ENCODE measurements at regions not wholly inside any gene's neighbourhood (a gene's known extent, or its start where the extent isn't known, plus 50 kb on each side); places are given as distances from the start of the nearest gene placed in this dataset.

DNA sequence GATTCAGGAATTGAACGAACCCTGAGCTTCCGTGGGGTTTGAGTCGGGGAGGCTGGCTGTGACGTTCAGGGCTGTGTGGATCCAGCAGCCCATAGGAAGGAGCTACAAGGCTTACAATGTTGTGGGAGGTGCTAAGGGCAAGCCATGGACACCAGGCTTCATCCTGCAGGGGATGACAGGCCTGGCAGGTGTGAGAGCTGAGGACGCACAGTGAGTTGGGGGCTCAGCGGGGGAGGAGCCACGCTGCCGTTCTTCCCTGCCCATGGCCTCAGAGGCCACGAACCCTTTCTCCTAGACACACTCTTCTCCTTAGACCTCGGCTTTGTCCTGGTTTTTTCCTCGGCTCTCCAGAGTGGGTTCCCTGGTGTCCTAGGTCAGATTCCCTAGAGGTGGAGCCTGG, 78.1 kb upstream of the SLC22A11 start:
- Mint-ChIP-seq H3K27ac (ENCODE audit: unreplicated experiment) (no peak overlapping the region), H3K27me3 (ENCODE audit: unreplicated experiment) (peaks cover 3% of the 10 kb centered on the region), H3K36me3 (ENCODE audit: unreplicated experiment) (no peaks in the 10 kb centered on the region), H3K4me1 (ENCODE audit: low read depth, unreplicated experiment) (peaks cover 4% of the 10 kb centered on the region), H3K4me3 (ENCODE audit: unreplicated experiment) (no peak overlapping the region), H3K9me3 (ENCODE audit: unreplicated experiment) (peaks cover 2% of the 10 kb centered on the region)
- TF ChIP-seq, protein P1, sequence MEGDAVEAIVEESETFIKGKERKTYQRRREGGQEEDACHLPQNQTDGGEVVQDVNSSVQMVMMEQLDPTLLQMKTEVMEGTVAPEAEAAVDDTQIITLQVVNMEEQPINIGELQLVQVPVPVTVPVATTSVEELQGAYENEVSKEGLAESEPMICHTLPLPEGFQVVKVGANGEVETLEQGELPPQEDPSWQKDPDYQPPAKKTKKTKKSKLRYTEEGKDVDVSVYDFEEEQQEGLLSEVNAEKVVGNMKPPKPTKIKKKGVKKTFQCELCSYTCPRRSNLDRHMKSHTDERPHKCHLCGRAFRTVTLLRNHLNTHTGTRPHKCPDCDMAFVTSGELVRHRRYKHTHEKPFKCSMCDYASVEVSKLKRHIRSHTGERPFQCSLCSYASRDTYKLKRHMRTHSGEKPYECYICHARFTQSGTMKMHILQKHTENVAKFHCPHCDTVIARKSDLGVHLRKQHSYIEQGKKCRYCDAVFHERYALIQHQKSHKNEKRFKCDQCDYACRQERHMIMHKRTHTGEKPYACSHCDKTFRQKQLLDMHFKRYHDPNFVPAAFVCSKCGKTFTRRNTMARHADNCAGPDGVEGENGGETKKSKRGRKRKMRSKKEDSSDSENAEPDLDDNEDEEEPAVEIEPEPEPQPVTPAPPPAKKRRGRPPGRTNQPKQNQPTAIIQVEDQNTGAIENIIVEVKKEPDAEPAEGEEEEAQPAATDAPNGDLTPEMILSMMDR (IDR thresholded peaks at IDR 0.05; ENCODE audit: partially characterized antibody, unreplicated experiment), result no peak
- no peak for DNase-seq

DNA sequence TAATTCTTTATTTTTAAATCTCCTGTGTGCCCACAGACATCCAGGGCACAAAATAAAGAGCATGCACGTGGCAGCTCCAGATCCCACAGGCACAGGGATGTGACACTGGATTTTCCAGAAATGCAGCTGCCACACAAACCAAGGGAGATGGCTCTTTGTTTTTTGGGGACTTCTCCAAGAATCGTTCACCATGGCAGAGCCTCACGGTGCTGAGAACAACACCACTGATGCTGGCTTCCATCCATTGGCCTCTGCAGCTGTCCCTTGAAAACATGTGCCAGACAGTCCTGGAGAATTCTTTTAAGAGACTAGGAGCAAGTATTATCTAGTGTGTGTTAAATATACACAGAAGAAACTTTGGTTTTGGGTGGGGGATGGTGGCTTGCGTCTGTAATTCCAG, 73.2 kb upstream of the SLC22A11 start:
- Mint-ChIP-seq H3K27ac (ENCODE audit: unreplicated experiment) (no peak overlapping the region), H3K27me3 (ENCODE audit: unreplicated experiment) (peaks cover 3% of the 10 kb centered on the region), H3K4me3 (ENCODE audit: unreplicated experiment) (no peak overlapping the region), H3K4me1 (ENCODE audit: low read depth, unreplicated experiment) (peaks cover 22% of the 10 kb centered on the region), H3K36me3 (ENCODE audit: unreplicated experiment) (no peaks in the 10 kb centered on the region), H3K9me3 (ENCODE audit: unreplicated experiment) (no peaks in the 10 kb centered on the region)
- DNase-seq, result no peak
- TF ChIP-seq, protein P1 (IDR thresholded peaks at IDR 0.05; ENCODE audit: partially characterized antibody, unreplicated experiment), result no peak

DNA sequence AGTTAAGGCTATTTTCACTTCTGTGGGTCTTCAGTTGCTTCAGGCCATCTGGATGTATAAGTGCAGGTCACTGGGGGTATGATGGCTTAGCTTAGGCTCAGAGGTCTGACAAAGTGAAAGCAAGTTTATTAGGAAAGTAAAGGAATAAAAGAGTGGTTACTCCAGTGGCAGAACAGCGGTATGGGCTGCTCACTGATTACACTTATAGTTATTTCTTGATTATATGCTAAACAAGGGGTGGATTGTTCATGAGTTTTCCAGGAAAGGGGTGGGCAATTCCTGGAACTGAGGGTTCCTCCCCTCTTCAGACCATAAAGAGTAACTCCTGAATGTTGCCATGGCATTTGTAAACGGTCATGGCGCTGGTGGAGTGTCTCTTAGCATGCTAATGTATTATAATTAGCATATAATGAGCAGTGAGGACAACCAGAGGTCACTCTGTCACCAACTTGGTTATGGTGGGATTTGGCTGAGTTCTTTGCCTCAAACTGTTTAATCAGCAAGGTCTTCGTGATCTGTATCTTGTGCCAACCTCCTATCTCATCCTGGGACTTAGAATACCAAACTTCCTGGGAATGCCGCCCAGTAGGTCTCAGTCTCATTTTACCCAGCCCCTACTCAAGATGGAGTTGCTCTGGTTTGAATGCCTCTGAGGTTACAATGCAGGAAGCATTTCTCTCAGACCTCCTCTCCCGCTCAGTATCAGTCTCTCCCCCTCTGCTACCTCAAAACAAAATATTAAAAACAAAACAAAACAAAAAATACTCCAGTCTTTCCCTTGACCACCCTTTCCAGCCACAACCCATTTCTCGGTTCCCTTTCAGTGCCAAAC, 71.3 kb upstream of the SLC22A11 start:
- TF ChIP-seq, protein P1 (IDR thresholded peaks at IDR 0.05; ENCODE audit: partially characterized antibody, unreplicated experiment), result no peak
- no peaks in the 10 kb centered on the region for H3K36me3 Mint-ChIP-seq (ENCODE audit: unreplicated experiment)
- no peak overlapping the region for H3K27ac Mint-ChIP-seq (ENCODE audit: unreplicated experiment)
- no peaks in the 10 kb centered on the region for H3K9me3 Mint-ChIP-seq (ENCODE audit: unreplicated experiment)
- DNase-seq, result no peak
- no peaks in the 10 kb centered on the region for H3K27me3 Mint-ChIP-seq (ENCODE audit: unreplicated experiment)
- H3K4me1 Mint-ChIP-seq (ENCODE audit: low read depth, unreplicated experiment), result peaks cover 22% of the 10 kb centered on the region
- H3K4me3 Mint-ChIP-seq (ENCODE audit: unreplicated experiment), result no peak overlapping the region

DNA sequence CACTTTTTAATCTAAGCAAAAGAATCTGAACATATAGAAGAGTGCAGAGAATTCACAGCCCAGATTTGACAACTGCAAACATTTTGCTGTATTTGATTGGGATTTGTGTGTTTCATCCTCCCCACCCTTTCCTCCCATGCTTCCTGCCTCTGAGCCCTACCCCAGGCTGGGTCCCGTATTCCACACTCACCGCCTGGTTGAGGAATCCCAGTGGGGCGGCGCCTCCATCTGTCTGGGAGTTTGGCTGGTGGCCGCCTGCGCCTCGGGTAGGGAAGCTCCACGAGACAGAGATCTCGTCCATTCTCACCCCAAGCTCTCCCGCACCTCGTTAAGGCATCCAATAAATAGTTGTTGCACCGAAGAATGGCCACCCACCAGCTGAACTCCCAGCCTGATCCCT, 70.7 kb upstream of the SLC22A11 start:
- H3K27ac Mint-ChIP-seq (ENCODE audit: unreplicated experiment), result no peak overlapping the region
- peak; percentile 49 for DNase-seq
- TF ChIP-seq, protein P1 (IDR thresholded peaks at IDR 0.05; ENCODE audit: partially characterized antibody, unreplicated experiment), result no peak
- H3K36me3 Mint-ChIP-seq (ENCODE audit: unreplicated experiment), result no peaks in the 10 kb centered on the region
- H3K9me3 Mint-ChIP-seq (ENCODE audit: unreplicated experiment), result no peaks in the 10 kb centered on the region
- peak overlapping the region; percentile 3 for H3K4me3 Mint-ChIP-seq (ENCODE audit: unreplicated experiment)
- peaks cover 2% of the 10 kb centered on the region for H3K27me3 Mint-ChIP-seq (ENCODE audit: unreplicated experiment)
- H3K4me1 Mint-ChIP-seq (ENCODE audit: low read depth, unreplicated experiment), result peaks cover 22% of the 10 kb centered on the region

DNA sequence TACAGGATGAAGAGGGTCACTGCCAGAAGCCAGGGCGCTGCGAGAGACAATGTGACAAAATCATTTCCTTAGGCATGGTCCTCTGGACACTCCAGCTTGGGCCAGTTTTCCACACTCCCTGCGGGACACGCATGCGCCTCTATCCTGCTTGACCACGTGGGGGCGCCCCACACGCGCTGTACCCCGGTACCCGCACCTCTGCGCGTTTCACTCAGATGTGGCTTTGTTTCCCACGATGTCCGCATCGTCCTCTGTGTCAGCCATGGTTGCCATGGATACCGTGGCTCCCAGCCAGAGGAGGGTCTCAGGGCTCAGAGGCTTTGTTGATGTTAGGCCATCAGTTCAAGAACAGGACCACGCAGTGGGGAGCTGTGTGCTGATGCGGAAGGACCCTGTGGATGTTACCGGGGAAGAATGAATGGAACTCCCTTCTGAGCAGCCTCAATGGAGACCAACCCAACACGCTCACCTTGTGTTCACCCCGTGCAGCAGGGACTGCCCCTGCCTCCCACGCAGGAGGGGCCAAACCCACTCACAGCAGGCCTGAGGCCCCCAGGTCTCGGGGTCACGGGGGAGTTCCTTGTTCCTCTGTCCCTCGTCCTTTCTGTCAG, 65.8 kb upstream of the SLC22A11 start:
- Mint-ChIP-seq H3K27ac (ENCODE audit: unreplicated experiment) (no peak overlapping the region), H3K4me3 (ENCODE audit: unreplicated experiment) (no peak overlapping the region), H3K36me3 (ENCODE audit: unreplicated experiment) (peaks cover 5% of the 10 kb centered on the region), H3K4me1 (ENCODE audit: low read depth, unreplicated experiment) (peaks cover 20% of the 10 kb centered on the region), H3K9me3 (ENCODE audit: unreplicated experiment) (peaks cover 2% of the 10 kb centered on the region), H3K27me3 (ENCODE audit: unreplicated experiment) (peaks cover 4% of the 10 kb centered on the region)
- TF ChIP-seq, protein P1 (IDR thresholded peaks at IDR 0.05; ENCODE audit: partially characterized antibody, unreplicated experiment), result peak; percentile 86
- peak; percentile 82 for DNase-seq

Measured in glutamatergic neuron (in vitro differentiated cells).